K562 (cell line): ENCODE measurements at regions not wholly inside any gene's neighbourhood (a gene's known extent, or its start where the extent isn't known, plus 50 kb on each side); places are given as distances from the start of the nearest gene placed in this dataset.

Experiments
- CTCF ChIP-seq, 3 experiments: IDR thresholded peaks in 2 of 3; conservative IDR thresholded peaks in 1 of 3; 2 replicates each; pipeline ENCODE4 v1.5.1; 2011 to 2012; ENCODE audit warnings: low read length in 3 of 3, mild to moderate bottlenecking in 3 of 3, control low read depth in 2 of 3, improper control_type of control experiment in 1 of 3, inconsistent platforms in 1 of 3, low read depth in 1 of 3, mixed read lengths in 1 of 3, moderate library complexity in 1 of 3; ENCODE audit not compliant: insufficient read depth in 2 of 3
- NFATC3 ChIP-seq: fragments of 450-650 bp; IDR thresholded peaks from 2 replicates; pipeline ENCODE4 v1.6.1; 2017; ENCODE audit warnings: mild to moderate bottlenecking
- ZEB2 ChIP-seq: fragments of 450-650 bp; IDR thresholded peaks from 2 replicates; pipeline ENCODE4 v1.6.1; 2016

- TF ChIP-seq NFATC3 (no peak), CTCF (IDR thresholded peaks at IDR 0.05 in 2 of 3, conservative IDR thresholded peaks at IDR 0.05 in 1 of 3; ENCODE audit: insufficient read depth in 2 of 3, low read depth in 1 of 3, low read length in 3 of 3) (no peak), ZEB2 (no peak)
These were observed 100.7 kb upstream of the KCNMB2 start for GRCh38 chr3:178435575-178435974.
